ENCODE measurements at regions not wholly inside any gene's neighbourhood (a gene's known extent, or its start where the extent isn't known, plus 50 kb on each side); places are given as distances from the start of the nearest gene placed in this dataset.

DNA sequence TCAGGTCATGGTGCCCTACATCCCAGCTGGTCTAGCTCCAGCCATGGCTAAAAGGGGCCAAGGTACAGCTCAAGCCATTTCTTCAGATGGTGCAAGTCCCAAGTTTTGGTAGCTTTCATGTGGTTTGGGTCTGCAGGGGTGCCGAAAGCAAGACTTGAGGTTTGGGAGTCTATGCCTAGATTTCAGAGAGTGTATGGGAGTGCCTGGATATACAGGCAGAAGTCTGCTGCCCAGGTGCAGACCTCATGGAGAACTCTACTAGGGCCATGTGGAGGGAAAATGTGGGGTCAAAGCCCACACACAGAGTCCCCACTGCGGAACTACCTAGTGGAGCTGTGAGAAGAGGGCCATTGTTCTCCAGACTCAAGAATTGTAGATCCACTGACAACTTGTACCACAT, 1000.9 kb upstream of the ADGRB3 start:
- no peak for DNase-seq

DNA sequence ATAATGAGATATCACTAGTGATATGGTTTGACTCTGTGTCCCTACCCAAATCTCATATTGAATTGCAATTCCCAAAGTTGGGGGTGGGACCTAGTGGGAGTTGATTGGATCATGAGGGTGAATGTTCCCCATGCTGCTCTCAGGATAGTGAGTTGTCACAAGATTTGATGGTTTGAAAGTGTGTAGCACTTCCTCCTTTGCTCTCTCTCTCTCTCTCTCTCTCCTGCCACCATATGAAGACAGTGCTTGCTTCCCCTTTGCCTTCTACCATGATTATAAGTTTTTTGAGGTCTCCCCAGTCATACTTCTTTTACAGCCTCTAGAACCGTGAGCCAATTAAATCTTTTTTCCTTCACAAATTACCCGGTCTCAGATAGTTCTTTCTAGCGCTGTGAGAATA, 1002.0 kb upstream of the ADGRB3 start:
- DNase-seq, result no peak

DNA sequence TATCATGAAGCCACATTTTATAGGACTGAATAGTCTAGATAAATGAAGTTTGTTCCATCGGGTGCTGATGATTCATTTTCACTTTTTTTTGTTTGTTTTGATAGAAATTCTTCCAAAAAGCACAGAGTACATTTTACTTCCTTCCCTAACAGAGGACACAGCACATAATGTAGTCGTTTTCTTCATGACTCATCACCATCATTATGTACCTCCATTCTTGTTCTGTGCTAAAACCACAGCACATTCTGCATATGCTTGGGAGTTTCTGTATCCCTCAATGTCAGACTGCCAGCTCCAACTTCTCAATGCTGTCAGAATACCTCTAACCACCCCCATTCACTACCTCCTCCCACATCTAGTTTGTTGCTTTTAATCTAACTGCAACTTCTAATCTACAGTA, 1004.9 kb upstream of the ADGRB3 start:
- DNase-seq, result peak; percentile 56

DNA sequence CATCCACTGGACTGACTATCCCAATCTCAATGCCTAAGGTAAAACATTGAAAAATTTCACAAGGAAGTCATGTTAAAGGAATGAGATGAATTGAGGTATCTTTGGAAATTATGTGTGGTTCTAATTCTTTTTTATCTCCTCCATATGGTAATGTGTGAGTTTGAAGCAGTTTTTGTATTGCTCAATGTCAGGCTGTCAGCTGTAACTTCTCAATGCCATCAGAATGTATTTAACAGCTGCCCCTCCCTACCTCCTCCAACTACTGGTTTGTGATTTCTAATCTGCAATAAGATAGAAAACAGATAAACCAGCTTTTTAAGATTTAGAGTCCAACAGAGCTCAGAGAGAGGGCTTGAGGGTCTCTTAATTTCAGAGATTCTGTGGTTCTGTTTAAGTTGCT, 1005.8 kb upstream of the ADGRB3 start:
- DNase-seq, result peak; percentile 7

DNA sequence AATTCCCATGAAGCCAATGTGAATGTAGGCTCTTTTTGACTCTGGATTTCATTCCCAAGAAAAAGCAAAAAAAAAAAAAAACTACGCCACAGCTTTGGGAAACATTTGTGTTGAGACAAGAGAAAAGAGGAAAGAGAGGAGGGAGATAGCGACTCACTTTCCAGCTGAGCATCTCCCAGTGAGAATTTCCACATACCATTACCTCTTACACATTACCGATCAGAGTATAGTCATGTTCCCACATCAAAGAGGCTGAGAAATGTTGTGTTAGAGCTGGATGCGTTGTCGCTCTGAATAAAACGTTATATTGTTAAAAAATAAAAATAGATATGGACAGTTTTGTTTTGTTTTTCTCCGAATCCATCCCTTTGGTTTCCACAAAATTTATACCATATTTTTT, 1019.3 kb upstream of the ADGRB3 start:
- DNase-seq, result no peak

DNA sequence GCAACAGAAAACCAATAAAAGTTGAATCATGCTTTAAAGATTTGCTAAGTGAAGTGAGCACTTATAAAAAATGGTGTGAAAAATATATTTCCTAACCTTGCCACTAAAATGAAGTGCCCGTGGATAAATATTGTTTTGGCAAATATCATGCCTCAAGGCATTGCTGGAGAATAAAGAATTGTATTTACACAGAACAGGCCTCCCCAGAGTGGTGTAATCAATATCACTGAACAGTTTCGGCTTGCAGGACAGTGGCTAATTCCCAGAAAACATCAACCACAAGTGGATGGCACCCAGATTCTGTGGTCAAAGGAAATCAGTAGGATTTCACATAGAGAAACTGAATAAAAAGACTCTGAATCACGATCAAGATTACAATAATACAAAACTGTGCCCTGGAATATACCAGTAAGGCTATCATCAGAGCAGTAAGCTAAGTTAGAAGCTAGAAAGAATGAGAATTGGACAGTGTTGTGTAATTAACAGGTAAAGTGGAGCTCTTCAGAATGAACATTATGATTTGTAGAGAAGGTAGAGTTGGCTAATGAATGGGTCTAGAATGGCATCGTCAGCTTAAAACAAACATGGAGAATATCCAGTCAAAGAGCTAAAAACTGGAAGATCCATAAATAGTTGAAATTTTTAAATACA, 1026.9 kb upstream of the ADGRB3 start:
- DNase-seq, result no peak

DNA sequence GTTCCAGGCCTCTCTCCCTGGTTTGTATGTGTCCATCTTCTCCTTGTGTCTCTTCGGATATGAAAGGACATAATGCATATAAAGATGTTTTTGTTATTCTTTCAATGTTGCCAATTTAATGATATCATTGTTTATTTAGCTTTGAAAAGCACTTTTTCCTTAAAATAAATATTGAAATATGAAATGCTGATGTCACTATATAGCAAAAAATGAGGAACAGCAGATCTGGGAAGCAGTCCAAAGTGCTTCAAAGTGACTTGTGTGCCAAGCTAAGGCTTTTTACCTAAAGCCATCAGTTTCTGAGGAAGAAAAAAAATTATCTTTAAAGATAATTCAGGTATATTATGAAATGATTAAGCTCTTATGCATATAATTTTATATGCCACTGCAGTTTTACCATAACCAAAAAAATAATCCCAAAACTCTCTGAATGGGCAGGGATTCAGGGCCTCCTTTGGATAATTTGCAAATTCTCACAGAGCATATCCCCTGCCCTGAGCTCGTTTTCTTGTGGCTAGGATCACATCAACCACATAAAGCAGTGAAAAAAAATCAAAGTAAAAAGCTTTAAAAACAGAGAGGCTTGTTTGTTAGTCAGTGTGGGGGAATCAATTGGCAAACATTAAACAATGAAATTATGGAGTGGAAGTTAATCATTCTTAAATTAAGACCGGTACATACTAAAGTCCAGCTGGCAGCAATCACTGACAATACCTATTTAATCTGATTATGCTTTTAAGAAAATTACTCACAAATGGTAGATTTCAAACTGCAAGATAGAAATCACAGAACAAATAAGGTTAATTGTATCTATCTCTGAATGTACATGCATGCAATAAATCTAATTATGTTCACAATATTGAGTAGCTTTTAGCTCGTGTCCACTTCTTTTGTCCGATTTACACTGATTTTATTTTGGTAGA, 1027.9 kb upstream of the ADGRB3 start:
- DNase-seq, result no peak

DNA sequence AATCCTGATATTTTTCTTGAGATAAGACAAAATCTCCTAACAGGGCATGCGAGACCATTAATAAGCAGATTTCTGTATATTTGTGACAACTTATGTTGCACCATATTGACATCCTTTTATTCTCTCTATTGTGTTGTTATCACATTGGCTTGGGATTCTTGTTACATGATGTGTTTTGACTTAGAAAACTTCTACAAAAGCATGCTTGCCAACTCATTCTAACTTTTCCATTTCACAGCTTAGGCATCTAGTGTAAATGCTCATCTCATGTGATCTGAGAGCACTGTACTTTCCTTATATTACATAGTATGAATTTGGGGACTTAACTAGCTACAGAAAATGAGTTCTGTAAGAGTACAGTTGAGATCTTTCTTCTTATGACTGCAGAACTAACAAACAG, 1040.7 kb upstream of the ADGRB3 start:
- no peak for DNase-seq

DNA sequence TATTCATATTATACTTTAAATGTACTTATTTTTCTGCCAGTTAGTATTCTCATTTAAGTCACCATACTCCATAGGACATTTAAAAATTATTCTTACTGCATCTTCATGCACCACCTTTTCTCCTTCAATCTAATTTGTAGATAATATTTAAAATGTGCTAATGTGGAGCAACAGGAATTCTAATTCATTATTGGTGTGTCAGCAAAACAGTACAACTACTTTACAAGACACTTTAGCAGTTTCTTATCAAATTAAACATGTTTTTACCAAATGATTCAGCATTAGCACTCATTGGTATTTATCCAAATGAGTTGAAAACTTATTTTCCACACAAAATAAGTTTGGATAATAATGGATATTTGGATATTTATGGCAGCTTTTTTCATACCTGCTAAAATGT, 1041.8 kb upstream of the ADGRB3 start:
- DNase-seq, result no peak

DNA sequence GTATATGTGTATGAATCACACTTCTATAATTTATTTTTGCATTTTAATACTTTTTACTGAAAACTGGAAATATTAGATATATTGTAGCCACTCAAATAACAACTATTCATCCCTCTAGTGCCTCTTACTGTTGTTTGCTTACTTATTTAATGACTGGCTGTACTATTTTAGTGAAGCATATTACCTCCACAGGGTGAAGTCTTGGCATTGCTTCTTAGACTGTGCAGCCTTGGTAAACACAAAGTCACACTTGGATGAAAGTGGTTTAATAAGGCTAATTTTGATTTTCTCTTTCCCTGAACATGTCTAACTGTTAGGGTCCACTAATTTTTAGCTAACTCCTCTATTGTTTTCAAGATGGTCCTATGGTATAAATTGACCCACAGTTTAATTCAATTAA, 1043.2 kb upstream of the ADGRB3 start:
- no peak for DNase-seq

DNA sequence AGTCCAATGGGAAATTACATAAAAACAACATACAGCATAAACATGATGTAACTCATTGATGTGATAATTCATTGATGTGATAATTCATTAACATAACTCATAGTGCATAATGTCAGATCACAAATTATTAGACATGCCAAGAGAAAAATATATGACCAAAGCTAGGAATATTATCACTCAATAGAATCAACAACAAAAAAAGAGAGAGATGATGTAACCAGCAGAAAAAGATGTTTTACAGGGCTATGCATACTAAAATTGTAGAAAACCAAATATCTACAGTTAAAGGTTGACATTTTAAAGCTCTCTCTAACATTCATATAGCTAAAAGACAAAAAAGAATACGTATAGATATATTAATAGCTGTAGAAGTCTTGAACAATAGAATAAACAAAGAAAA, 1067.2 kb upstream of the ADGRB3 start:
- no peak for DNase-seq

DNA sequence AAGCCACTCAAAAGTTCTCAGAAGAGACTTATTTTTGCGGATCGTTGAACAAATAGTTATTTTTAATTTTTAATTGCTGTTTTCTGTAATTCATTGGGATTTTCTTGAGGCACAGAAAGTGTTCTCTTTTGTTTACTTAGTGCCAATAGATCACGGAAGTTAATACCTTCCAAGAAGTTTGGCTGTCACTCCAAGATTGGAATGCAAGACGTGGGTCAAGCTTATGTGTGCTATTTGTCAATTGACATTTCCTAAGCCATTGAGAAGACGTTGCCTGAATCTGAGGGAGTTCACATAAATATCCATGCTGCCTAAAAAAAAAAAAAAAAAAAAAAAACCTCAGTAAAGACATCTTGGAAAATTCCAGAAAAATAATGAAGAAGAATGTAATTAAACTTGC, 1071.4 kb upstream of the ADGRB3 start:
- no peak for DNase-seq

DNA sequence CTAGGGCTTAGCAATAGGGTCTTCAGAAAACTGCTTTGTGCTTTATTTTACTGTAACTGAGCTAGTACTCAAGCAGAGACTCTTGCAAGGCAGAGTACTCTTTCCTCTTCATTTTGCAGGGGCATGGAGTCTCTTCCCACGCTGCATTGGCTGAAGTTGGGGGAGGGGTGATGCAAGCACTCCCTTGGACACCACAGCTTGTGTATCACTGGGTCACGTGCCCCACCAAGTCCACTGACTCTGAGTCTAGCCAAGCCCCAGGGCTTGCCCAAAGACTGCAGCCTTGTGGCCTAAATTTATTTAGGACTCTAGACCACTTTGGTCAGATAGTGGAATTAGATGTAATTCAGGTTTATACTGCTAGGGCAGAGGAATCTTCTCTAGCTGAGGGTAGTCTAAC, 1075.0 kb upstream of the ADGRB3 start:
- DNase-seq, result no peak

DNA sequence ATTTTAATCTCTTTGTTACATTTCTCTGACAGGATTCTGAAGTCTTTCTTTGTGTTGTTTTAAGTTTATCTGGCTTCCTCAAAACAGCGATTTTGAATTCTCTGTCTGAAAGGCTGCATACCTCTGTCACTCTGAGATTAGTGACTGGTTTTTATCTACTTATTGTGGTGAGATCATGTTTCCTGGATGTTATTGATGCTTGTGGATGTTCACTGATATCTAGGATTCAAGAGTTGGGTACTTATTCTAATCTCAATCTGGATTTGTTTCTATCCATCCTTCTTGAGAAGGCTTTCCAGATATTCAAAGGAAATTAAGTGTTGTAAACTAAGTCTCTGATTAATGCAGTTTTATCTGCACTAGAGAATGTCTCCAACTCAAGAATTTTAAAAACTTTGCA, 1076.1 kb upstream of the ADGRB3 start:
- no peak for DNase-seq

DNA sequence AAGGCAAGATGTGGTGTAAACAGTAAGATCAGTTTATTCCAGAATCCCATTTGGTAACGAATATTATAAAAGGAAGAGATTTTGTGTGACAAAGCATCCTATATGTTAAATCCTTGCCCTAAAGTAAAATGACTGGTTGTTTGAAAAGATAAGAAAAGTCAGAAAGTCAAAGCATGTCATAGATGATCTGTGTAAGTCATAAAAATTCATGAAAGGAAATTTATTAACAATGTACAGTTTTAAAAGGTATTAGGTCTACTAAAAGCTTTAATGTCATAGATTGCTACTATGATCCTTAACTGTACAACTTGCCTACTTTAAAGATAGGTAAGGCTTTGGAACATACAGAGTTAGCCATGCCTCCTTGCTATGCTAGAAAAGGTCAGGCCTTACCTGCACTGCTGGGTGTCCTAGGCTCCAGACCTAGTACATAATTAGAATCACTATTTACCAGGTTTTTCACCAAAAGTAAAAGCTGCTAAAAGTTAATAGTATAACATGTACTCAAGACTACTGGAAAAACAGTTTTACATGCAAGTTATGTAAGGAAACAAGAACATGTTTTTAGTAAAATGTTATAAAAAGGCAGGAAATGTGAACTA, 1090.1 kb upstream of the ADGRB3 start:
- no peak for DNase-seq

DNA sequence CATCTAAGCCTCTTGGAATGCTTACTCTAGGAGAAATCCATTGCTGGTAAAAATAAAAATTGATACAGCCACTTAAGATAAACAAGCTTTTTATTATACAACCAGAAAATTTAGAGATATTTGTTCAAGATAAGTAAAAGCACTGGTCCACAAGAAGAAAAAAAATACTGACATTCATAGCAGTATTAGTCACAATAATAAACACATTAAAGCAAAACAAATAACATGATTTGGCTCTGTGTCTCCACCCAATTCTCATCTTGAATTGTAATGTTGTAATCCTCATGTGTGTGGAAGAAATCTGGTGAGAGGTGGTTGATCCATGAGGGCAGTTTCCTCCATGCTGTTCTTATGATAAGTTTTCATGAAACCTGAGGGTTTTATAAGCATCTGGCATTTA, 1093.5 kb upstream of the ADGRB3 start:
- DNase-seq, result no peak

DNA sequence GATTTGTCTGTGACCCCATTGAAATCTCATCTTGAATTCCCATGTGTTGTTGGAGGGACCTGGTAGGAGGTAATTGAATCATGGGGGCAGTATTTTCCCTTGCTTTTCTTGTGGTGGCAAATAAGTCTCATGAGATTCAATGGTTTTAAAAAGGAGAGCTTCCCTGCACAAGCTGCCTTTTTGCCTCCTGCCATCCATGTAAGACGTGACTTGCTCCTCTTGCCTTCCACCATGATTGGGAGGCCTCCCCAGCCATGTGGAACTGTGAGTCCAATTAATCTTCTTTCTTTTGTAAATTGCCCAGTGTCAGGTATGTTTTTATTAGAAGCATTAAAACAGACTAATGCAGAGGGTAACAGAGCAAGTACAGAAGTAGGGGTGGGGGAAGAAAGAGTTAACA, 1097.0 kb upstream of the ADGRB3 start:
- no peak for DNase-seq

DNA sequence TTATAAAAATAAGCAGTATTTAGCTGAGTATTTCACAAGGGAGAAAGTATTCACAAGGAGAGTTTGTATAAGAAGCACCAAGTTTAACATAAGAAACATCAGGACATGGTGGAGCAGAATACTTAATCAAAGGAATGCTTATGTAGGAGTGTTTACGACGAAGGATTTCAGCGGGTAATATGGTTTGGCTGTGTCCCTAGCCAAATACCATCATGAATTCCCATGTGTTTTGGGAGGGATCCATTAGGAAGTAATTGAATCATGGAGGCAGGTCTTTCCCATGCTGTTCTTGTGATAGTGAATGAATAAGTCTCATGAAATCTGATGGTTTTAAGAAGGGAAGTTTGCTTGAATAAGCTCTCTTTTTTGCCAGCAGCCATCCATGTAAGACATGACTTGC, 1099.1 kb upstream of the ADGRB3 start:
- no peak for DNase-seq

DNA sequence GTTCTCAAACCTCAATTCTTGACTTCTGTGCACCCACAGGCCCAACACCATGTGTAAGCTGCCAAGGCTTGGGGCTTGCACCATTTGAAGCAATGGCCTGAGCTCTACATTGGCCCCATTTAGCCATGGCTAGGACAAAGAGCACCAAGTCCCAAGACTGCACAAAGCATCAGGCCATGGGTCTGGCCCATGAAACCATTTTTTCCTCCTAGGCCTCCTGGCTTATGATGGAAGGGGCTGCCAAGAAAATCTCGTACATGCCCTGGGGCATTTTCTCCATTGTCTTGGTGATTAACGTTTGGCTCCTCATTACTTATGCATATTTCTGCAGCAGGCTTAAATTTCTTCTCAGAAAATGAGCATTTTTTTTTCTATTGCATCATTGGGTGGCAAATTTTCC, 1128.7 kb upstream of the ADGRB3 start:
- no peak for DNase-seq

DNA sequence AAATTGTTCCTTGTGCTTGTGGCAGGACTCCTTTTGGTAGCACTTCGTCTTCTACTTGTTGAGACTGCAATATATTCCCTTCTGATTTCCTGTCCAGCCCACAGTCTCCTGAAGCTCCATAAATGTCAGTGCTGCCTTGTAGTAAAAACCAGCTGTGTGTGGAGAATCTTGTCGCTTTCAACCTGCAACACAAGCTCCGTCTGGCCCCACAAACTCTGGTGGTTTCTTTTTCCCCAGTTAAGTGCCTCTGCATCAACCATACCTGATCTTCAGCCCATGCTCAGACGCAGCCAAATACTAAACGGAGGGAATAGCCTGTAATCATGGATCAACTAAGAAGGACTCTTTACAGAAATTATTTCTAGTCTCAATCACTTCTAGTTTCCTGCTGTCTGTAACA, 1133.3 kb upstream of the ADGRB3 start:
- DNase-seq, result no peak

DNA sequence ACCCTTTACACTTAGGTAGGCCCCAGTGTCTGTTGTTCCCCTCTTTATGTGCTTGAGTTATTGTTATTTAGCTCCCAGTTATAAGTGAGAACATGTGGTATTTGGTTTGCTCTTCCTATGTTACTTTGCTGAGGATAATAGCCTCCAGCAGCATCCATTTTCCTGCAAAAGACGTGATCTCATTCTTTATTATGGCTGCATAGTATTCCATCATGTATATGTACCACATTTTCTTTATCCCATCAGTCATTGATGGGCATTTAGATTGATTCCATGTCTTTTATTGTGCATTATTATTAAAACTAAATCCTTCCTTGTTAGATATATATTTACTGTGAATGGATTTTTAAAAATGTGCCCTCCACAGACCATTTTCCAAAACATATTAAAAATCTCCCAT, 1137.3 kb upstream of the ADGRB3 start:
- DNase-seq, result no peak

DNA sequence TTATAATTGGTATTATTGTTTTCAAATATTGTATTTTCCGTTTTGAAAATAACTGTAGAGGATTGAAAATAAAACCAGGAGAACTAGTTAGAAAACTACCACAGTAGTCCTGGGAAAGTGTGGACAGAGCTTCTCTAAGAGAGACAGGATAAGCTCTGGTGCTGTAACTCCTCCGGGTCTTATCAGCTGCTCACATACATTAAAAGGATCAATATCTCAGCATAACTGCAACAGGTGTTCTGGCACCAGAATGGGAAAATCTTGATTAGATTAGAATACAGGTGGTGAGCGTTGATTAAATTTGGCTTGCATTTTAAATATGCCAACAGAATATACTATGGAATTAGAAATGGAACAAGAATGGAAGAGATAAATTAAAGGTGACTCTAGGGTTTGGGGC, 1138.9 kb upstream of the ADGRB3 start:
- no peak for DNase-seq

DNA sequence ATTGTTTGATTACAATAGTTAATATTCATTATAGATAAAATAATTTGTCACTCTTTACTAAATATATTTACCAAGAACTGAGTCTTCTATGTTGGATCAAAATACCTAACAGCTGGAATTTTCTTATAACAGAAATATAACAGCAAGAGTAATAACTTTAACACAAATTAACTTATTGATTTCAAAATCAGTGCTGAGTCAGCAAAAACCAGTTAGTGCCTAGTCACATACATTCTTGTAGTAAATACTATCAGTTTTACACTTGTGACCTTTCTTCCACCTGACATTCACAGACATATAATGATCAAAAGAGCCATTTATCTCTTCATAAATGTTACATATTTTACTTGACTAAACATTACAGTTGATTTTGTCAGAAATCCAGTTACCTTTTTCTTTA, 1141.4 kb upstream of the ADGRB3 start:
- DNase-seq, result no peak

DNA sequence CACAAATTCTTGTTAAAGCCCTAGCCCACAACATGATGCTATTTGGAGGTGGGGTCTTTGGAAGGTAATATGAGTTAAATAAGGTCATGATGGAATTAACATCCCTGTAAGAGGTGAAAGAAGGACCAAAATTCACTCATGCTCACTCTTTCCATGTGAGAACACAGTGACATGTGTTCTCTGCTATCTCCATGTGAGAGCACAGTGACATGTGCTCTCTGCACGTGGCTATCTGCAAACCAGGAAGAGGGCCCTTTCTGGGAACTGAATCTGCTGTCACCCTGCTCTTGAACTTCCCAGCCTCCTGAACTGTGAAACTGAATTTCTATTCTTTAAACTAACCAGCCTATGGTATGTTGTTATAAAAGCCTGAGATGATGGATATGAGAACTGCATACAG, 1159.4 kb upstream of the ADGRB3 start:
- no peak for DNase-seq
